ENCODE measurements at regions not wholly inside any gene's neighbourhood (a gene's known extent, or its start where the extent isn't known, plus 50 kb on each side); places are given as distances from the start of the nearest gene placed in this dataset.

DNA sequence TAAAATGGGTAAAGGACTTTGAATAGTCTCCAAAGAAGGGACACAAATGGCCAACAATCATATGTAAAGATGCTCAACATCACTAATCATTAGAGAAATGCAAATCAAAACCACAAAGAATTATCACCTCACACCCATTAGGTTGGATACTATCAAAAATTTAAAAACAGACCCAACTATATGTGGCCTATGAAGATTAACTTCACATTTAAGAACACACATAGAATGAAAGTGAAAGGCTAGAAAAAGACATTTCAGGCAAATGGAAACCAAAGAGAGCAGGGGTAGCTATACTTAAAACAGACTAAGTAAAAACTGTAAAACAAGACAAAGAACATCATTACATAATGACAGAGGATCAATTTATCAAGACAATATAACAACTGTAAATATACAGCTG, 53.5 kb upstream of the ASPRV1 start:
- DNase-seq (ENCODE audit: low read depth, low spot score) (no peak), FAIRE-seq (no peak)
- H3K79me2 ChIP-seq (ENCODE audit: control insufficient read depth, insufficient read depth, low read length), result no peaks in the 10 kb centered on the region
- TF ChIP-seq, protein P1, sequence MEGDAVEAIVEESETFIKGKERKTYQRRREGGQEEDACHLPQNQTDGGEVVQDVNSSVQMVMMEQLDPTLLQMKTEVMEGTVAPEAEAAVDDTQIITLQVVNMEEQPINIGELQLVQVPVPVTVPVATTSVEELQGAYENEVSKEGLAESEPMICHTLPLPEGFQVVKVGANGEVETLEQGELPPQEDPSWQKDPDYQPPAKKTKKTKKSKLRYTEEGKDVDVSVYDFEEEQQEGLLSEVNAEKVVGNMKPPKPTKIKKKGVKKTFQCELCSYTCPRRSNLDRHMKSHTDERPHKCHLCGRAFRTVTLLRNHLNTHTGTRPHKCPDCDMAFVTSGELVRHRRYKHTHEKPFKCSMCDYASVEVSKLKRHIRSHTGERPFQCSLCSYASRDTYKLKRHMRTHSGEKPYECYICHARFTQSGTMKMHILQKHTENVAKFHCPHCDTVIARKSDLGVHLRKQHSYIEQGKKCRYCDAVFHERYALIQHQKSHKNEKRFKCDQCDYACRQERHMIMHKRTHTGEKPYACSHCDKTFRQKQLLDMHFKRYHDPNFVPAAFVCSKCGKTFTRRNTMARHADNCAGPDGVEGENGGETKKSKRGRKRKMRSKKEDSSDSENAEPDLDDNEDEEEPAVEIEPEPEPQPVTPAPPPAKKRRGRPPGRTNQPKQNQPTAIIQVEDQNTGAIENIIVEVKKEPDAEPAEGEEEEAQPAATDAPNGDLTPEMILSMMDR (optimal IDR thresholded peaks at IDR 0.05 in 1 of 3, IDR thresholded peaks at IDR 0.05 in 1 of 3, conservative IDR thresholded peaks at IDR 0.05 in 1 of 3; ENCODE audit: extremely low read depth in 1 of 3, insufficient read depth in 2 of 3, low read length in 3 of 3), result no peak
- TF ChIP-seq EZH2 (IDR thresholded peaks at IDR 0.05; ENCODE audit: low read length), result no peak
- H3K9ac ChIP-seq (ENCODE audit: control insufficient read depth, extremely low read depth, insufficient read depth, low read length), result no peak overlapping the region
- H3K4me2 ChIP-seq (ENCODE audit: control insufficient read depth, extremely low read depth, insufficient read depth, low read depth, low read length), result no peak overlapping the region
- H3K27ac ChIP-seq (ENCODE audit: control insufficient read depth, insufficient read depth, low read length), result no peak overlapping the region
- dilution Hi-C loops (cut with MboI; ENCODE audit: extremely low pct_ligation_motif_present, low sequenced_read_pairs), result no loop called here
- H4K20me1 ChIP-seq (ENCODE audit: control insufficient read depth, extremely low read depth, insufficient read depth, low read length), result no peaks in the 10 kb centered on the region
- no peaks in the 10 kb centered on the region for H3K36me3 ChIP-seq (ENCODE audit: control insufficient read depth in 2 of 2, extremely low read depth in 1 of 2, insufficient read depth in 2 of 2, low read length in 2 of 2)
- no peaks in the 10 kb centered on the region for H3K9me1 ChIP-seq (ENCODE audit: control insufficient read depth, extremely low read depth, insufficient read depth, low read length)
- no peaks in the 10 kb centered on the region for H3K9me3 ChIP-seq (ENCODE audit: control insufficient read depth, low read depth, low read length)
- H3K4me3 ChIP-seq (ENCODE audit: control insufficient read depth in 2 of 3, extremely low read depth in 1 of 3, insufficient read depth in 2 of 3, low read depth in 1 of 3, low read length in 3 of 3), result no peak overlapping the region
- peaks cover 14% of the 10 kb centered on the region for H3K4me1 ChIP-seq (ENCODE audit: control insufficient read depth, extremely low read depth, insufficient read depth, low read length)
- no peak overlapping the region for H2AFZ ChIP-seq (ENCODE audit: control insufficient read depth, low read length)
- H3K27me3 ChIP-seq (ENCODE audit: control insufficient read depth, extremely low read depth, insufficient read depth, low read length), result no peaks in the 10 kb centered on the region

DNA sequence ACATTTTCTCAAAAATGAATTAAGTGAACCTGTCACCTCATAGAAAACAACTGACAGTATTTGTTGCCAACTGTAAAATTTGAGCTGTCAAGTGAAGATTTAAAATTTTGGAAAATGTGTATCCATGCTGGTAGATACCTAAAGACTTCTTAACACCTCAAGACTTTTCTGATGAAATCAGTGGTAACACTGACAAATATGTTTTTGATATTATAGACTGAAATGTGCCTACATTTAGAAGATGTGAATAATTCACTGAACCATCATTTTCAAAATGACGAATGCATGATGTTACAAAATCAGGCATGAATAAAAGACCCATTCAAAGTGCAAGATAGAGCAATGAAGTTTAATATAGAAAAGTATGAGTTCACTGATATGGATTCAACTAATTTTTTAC, 51.5 kb upstream of the ASPRV1 start:
- Histone ChIP-seq H3K4me3 (ENCODE audit: control insufficient read depth in 2 of 3, extremely low read depth in 1 of 3, insufficient read depth in 2 of 3, low read depth in 1 of 3, low read length in 3 of 3) (no peak overlapping the region), H3K27me3 (ENCODE audit: control insufficient read depth, extremely low read depth, insufficient read depth, low read length) (no peaks in the 10 kb centered on the region), H2AFZ (ENCODE audit: control insufficient read depth, low read length) (no peak overlapping the region), H3K36me3 (ENCODE audit: control insufficient read depth in 2 of 2, extremely low read depth in 1 of 2, insufficient read depth in 2 of 2, low read length in 2 of 2) (no peaks in the 10 kb centered on the region), H3K27ac (ENCODE audit: control insufficient read depth, insufficient read depth, low read length) (no peak overlapping the region), H3K9me3 (ENCODE audit: control insufficient read depth, low read depth, low read length) (no peaks in the 10 kb centered on the region), H3K9me1 (ENCODE audit: control insufficient read depth, extremely low read depth, insufficient read depth, low read length) (no peaks in the 10 kb centered on the region), H3K9ac (ENCODE audit: control insufficient read depth, extremely low read depth, insufficient read depth, low read length) (no peak overlapping the region), H3K4me2 (ENCODE audit: control insufficient read depth, extremely low read depth, insufficient read depth, low read depth, low read length) (no peak overlapping the region), H4K20me1 (ENCODE audit: control insufficient read depth, extremely low read depth, insufficient read depth, low read length) (no peaks in the 10 kb centered on the region), H3K4me1 (ENCODE audit: control insufficient read depth, extremely low read depth, insufficient read depth, low read length) (peaks cover 17% of the 10 kb centered on the region), H3K79me2 (ENCODE audit: control insufficient read depth, insufficient read depth, low read length) (no peaks in the 10 kb centered on the region)
- TF ChIP-seq, protein P1 (optimal IDR thresholded peaks at IDR 0.05 in 1 of 3, IDR thresholded peaks at IDR 0.05 in 1 of 3, conservative IDR thresholded peaks at IDR 0.05 in 1 of 3; ENCODE audit: extremely low read depth in 1 of 3, insufficient read depth in 2 of 3, low read length in 3 of 3), result no peak
- no peak for TF ChIP-seq EZH2 (IDR thresholded peaks at IDR 0.05; ENCODE audit: low read length)
- FAIRE-seq, result no peak
- no peak for DNase-seq (ENCODE audit: low read depth, low spot score)
- dilution Hi-C loops (cut with MboI; ENCODE audit: extremely low pct_ligation_motif_present, low sequenced_read_pairs), result no loop called here
